Astrocyte of the spinal cord (primary cell): ENCODE measurements at regions not wholly inside any gene's neighbourhood (a gene's known extent, or its start where the extent isn't known, plus 50 kb on each side); places are given as distances from the start of the nearest gene placed in this dataset.

Experiments used
- DNase-seq: peaks from one replicate; pipeline ENCODE4 v3.0.0; 2011; ENCODE audit warnings: low read depth, low spot score
- H3K4me3 ChIP-seq: 2 replicates; pipeline ENCODE4 v1.5.1; 2011; ENCODE audit warnings: low read depth, mild to moderate bottlenecking, low read length, moderate library complexity
- CTCF ChIP-seq: IDR thresholded peaks from 2 replicates; pipeline ENCODE4 v1.5.1; 2012; ENCODE audit warnings: low read depth, mild to moderate bottlenecking, low read length, inconsistent platforms
- in situ Hi-C: cut with HindIII; loops from 2 replicates; pipeline ENCODE4 v1.10.0; 2017; ENCODE audit warnings: low sequenced_read_pairs

DNA sequence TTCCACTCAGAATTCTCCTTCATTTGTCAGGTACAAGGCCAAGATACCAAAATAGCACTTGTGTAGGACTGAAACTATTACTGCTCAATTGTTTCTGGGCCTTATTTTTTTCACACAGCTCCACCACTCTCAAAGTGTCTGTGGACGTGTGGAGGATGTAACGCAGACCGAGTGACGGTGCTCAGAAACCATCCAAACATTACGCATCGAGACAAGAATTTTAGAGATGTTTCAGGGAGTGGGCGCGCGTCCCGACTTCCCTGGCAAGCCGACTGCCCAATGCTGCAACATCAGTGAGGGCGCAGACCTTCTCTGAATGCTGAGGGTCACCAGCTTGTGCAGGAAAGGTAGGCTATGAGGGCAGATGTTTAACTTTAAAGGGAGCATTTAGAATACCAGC lies 108.4 kb downstream of the GATA6 start:
- no peak for DNase-seq
- in situ Hi-C loops: no loop called here
- TF ChIP-seq CTCF: no peak
- no peak overlapping the region for H3K4me3 ChIP-seq

DNA sequence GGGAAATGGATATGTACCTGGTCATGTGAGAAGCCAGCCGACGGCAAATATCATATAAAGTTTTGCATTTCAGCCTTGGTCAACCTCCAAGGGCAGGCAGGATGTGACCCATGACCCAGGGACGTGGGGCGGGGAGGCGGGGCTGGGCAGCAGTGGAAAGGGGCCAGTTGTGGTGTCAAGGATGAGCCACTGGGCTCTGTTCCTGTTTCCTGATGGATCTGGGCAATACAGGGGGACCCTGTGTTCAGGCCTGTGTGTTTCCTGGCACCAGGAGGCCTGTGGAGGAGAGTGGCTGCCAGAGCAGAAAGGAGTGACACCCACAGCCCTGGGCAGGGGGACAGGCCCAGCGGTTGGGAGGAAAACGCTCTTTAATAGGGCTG lies 106.9 kb downstream of the GATA6 start:
- DNase-seq: no peak
- TF ChIP-seq CTCF: no peak
- no peak overlapping the region for H3K4me3 ChIP-seq
- in situ Hi-C loops: no loop called here

GRCh38 chr18:22275706-22276333 lies 106.4 kb downstream of the GATA6 start:
- TF ChIP-seq CTCF: no peak
- in situ Hi-C loops: no loop called here
- DNase-seq: no peak
- H3K4me3 ChIP-seq: no peak overlapping the region

DNA sequence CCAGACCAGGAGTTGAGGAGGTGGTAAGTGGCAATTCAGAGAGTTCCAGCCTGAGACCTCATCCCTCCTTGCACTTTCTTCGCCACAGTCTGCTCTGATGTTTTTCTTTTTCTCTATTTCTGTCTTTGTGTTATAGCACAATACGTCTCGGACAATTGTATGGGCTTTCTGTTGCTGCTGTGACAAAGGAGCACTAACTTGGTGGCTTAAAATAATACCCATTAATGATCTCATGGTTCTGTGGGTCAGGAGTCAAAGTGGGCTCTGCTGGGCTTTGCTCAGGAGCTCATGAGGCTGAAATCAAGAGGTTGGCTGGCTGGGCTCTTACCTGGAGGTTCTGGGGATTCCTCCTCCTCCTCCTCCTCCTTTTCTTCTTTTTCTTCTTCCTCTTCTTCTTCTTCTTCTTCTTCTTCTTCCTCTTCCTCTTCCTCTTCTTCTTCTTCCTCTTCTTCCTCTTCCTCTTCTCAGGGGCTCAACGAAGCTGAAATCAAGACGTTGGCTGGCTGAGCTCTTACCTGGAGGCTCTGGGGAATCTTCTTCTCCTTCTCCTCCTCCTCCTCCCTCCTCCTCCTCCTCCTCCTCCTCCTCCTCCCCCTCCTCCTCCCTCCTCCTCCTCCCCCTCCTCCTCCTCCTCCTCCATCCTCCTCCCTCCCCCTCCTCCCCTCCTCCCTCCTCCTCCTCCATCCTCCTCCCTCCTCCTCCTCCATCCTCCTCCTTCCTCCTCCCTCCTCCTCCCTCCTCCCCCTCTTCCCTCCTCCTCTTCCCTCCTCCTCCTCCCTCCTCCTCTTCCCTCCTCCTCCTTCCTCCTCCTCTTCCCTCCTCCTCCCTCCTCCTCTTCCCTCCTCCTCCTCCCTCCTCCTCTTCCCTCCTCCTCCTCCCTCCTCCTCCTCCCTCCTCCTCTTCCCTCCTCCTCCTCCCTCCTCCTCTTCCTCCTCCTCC lies 104.0 kb downstream of the GATA6 start:
- DNase-seq: no peak
- no peak for TF ChIP-seq CTCF
- in situ Hi-C loops: no loop called here
- H3K4me3 ChIP-seq: no peak overlapping the region

GRCh38 chr18:22272242-22272641 lies 102.9 kb downstream of the GATA6 start:
- TF ChIP-seq CTCF: no peak
- DNase-seq: no peak
- no peak overlapping the region for H3K4me3 ChIP-seq
- in situ Hi-C loops: no loop called here

- no peak overlapping the region for H3K4me3 ChIP-seq
- DNase-seq: no peak
- no peak for TF ChIP-seq CTCF
- in situ Hi-C loops: no loop called here
Observed at GRCh38 chr18:22271030-22271429, 101.6 kb downstream of the GATA6 start.
